ENCODE measurements at regions not wholly inside any gene's neighbourhood (a gene's known extent, or its start where the extent isn't known, plus 50 kb on each side); places are given as distances from the start of the nearest gene placed in this dataset.
A peak's percentile ranks its signal among the peaks of the same experiment; 100 is the strongest.
"Not testable (repeated sequence)": the region's sequence is repeated elsewhere in the genome, so short reads cannot be mapped to it uniquely, and the experiment has no call there.

GRCh38 chr3:144942838-144943197 is 971.2 kb downstream of the DIPK2A start:
- no peak for DNase-seq

GRCh38 chr3:144947895-144948294 is 976.3 kb downstream of the DIPK2A start:
- no peak for DNase-seq

GRCh38 chr3:144948711-144949110 is 977.1 kb downstream of the DIPK2A start:
- DNase-seq = no peak

GRCh38 chr3:144953959-144954358 is 982.3 kb downstream of the DIPK2A start:
- no peak for DNase-seq

DNA sequence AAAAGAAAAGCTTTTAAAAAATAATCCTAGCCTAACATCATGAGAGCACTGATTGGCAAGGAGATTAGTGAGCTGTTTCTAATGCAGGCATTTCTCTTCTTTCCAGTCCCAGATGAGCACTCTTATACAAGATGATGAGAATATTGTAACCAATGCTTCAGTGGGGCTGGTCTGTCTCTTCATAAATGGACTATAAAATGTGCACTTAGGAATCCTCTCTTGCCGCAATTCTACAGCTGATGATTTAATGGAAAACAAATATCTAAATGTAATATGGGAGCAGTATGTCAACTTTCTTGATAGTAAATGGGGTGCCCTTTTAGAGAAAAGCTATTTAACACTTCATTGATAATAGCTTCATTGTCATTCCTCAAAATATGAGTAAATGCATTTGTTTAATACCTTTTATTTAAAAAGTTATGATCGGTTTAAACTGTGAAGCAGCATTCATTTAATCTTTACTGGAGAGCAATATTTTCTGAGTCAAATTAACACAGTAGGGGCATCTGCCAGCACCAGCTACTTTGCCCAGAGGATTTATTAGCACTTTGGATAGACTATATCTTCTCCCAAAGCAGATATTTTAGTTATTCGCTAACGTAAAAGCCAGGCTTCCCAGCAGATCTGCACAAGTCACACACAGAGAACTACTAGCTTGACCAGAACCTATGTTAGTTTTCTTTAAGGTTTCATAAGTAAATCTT is 985.9 kb downstream of the DIPK2A start:
- no peak for DNase-seq

DNA sequence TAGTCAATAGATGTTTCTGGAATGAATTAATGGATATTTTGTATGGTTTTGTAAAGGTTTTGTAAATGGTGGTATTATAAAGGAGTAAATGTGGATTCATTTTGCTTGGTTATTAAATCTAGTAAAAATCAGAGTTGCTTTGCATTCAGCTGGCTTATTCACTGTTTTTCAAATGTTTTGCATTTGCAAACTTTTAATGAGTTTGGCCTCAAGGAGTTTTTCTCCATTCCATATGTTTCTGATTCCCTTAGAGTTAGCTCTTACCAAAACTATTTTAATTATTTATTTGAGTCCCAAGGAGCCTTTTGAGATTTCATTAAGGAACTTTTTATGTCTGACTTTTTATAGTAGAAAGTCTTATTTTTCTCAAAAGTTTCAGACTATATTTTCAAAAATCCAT is 992.2 kb downstream of the DIPK2A start:
- peak; percentile 83 for DNase-seq

- no peak for DNase-seq
Observed at GRCh38 chr3:144966560-144966959, 994.9 kb downstream of the DIPK2A start.

GRCh38 chr3:144968750-144969350 is 997.2 kb downstream of the DIPK2A start:
- DNase-seq = no peak

DNA sequence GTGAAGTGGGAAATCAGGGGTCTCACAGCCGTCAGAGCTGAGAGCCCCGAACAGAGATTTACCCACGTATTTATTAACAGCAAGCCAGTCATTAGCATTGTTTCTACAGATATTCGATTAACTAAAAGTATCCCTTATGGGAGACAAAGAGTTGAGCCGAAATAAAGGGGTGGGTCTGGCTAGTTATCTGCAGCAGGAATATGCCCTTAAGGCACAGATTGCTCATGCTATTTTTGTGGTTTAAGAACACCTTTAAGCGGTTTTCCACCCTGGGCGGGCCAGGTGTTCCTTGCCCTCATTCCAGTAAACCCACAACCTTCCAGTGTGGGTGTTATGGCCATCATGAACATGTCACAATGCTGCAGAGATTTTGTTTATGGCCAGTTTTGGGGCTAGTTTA is 1012.9 kb downstream of the DIPK2A start:
- DNase-seq = not testable (repeated sequence)

DNA sequence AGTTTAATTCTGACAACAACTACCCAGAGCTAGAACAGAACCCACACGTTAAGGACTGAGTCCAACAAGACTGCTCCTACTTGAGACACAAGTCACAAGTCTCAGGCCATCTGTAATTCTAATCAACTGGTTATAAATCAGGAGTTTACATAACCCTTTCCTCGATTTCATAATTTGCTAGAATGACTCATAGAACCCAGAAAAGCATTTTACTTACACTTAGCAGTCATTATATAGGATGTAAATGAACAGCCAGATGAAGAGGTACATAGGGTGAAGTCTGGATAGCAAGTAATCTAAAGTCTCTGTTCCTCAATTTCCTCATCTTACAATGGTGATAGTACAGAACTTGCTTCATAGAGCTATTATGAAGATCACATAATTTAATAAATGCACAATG is 1018.2 kb downstream of the DIPK2A start:
- DNase-seq = no peak

DNA sequence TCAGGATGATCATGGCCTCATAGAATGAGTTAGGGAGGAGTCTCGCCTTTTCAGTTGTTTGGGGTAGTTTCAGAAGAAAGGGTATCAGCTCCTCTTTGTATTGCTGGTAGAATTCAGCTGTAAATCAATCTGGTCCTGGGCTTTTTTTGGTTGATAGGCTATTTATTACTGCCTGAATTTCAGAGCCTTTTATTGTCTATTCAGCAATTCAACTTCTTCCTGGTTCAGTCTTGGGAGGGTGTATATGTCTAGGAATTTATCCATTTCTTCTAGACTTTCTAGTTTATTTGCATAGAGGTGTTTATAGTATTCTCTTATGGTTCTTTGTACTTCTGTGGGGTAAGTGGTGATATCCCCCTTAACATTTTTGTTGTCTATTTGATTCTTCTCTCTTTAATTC is 1024.2 kb downstream of the DIPK2A start:
- no peak for DNase-seq

GRCh38 chr3:145005427-145005826 is 1033.8 kb downstream of the DIPK2A start:
- DNase-seq = no peak

DNA sequence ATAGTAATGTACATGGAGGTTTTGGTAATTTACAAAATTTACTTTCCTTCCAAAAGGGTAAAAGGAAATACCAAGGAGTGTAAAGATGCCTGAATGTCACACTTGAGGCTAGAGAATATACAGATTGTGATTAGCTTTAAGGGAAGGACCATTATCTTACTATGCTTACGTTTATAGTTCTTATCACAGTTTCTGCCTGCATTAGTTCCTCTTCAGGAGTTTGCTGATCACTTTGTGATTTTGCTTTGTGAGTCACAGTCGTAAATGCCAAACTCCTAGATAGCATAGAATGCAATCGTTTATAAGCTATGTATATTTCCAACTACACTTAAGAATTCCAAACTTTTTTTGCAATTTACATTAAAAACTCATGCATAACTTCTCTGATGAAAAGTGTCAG is 1034.6 kb downstream of the DIPK2A start:
- no peak for DNase-seq

- no peak for DNase-seq
Observed at GRCh38 chr3:145013931-145014330, 1042.3 kb downstream of the DIPK2A start.

GRCh38 chr3:145015253-145015652 is 1043.6 kb downstream of the DIPK2A start:
- DNase-seq = no peak

GRCh38 chr3:145017959-145018358 is 1046.3 kb downstream of the DIPK2A start:
- no peak for DNase-seq

DNA sequence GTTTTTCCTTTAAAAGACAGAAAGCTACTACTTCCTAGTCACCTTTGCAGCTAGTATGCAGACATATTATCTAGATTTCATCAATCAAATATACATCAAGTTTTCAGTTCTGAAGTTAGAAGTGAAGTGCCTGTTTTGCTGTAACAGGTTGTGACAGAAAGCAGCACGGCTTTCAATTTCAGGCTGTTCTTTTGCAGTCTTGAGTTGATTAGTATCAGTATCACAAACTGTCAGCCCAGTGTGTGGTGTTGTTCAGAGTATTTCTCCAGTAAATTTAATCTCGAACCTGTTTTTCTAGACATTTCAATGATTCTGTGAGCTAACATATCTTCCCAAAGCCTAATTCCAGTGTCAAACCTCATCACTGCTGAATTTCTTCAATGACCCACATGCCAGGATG is 1050.8 kb downstream of the DIPK2A start:
- no peak for DNase-seq

DNA sequence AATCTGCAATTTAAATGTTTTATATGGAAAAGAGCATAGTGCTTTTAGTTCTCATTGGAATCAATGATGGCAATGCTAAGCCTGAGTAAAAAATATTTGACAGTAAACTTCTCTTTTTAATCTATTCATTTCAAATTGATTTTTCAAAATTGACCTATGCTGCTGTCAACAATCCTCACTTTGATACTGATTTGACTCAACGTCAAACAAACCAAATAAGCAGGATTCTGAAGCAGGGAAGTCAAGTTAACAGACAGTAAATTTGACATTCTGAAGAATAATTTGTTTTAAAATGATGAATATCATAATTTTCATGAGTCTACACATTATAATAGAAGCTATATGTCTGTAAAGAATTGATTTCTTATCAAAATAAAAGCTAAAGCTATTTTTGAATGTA is 1053.1 kb downstream of the DIPK2A start:
- no peak for DNase-seq

GRCh38 chr3:145027186-145027585 is 1055.6 kb downstream of the DIPK2A start:
- DNase-seq = not testable (repeated sequence)

GRCh38 chr3:145032791-145033190 is 1061.2 kb downstream of the DIPK2A start:
- DNase-seq = no peak

DNA sequence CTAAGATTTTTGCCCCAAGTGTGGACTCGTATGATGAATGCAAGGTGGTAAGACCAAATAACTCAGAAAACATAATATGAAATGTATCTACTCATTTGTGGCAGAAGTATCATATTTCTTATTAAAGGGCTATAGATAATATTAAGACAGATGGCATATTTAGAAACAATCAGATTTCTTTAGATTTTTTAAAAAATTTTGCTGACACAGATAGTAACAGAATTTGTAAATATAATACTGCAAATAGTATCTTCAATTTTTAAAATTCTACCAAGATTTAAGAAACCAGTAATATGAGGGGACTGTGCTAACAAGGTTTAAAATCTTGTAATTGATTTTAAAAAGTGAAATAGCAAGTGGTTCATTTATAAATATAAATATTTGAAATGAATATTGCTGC is 1064.1 kb downstream of the DIPK2A start:
- DNase-seq = no peak

DNA sequence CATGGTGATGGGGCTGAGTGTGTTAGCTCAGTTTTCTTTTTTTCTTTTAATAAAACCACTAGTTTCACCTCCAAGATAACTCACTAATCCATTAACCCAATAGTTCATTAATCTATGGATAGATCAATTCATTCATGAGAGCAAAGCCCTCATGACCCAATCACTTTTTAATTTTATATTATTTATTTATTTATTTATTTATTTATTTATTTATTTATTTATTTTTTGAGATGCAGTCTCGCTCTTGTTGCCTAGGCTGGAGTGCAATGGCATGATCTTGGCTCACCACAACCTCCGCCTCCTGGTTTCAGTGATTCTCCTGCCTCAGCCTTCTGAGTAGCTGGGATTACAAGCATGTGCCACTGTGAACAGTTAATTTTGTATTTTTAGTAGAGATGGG is 1082.4 kb downstream of the DIPK2A start:
- DNase-seq = not testable (repeated sequence)

DNA sequence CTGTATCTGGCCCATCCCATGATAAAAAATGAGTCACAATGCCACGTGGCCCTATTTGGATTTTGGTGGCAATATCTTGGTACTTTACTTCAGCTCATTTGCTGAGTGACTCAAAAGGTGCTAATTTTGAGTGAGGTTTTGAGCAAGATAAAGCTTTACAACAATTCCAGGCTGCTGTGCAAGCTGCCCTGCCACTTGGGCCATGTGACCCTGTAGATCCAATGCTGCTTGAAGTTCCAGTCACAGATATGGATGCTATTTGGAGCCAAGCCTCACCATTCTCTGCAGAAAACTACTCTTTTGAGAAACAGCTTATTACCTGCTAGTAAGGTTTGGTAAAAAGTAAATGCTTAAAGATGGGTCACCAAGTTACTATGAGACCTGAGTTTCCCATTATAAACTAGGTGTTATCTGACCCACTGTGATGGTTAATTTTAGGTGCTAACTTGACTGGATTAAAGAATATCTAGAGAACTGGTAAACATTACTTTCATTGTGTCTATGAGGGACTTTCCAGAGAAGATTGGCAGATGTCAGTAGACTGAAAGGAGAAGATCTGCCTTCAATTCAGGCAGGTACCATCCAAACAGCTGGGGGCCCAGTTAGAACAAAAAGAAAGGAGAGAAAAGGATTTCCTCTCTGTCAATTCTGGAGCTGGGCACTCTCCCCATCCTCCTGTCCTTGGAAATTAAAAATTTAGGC is 1083.9 kb downstream of the DIPK2A start:
- no peak for DNase-seq

DNA sequence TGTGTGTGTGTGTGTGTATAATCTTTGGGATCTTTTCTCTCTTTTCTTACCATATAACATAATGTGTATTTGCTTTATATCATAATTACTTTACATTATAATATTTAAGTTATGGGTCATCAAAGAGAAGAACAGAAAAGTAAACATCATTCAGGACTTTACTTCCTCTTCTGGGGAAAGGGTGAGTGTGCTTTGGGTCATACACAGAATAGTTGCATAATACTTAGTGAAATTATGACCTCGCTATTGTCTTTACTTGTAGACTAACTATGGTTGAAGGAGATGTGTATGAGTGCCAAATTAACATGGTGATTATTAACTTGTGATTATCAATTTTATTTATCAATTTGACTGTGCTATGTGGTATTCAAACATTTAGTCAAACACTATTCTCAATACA is 1086.9 kb downstream of the DIPK2A start:
- DNase-seq = no peak

Data from skin of body (tissue), 1 donor.